A673 (cell line): ENCODE measurements at regions not wholly inside any gene's neighbourhood (a gene's known extent, or its start where the extent isn't known, plus 50 kb on each side); places are given as distances from the start of the nearest gene placed in this dataset.

Experiments
- BruUV-seq: library from RNA; stranded (reverse); fragments of 400-500 nt; replicated peaks from 2 replicates; lab custom pipeline; 2021; lab: Mats Ljungman, UMichigan
- CTCF ChIA-PET: fragments of 300-600 bp; sonication (Branson Sonifier 250); formaldehyde crosslinking; loops from one replicate; lab custom pipeline; 2022; ENCODE audit warnings: antibody characterized with exemption; lab: Charles Lee
- POLR2A ChIA-PET: fragments of 300-600 bp; sonication (Branson Sonifier 250); formaldehyde crosslinking; loops from one replicate; lab custom pipeline; 2022; ENCODE audit warnings: antibody characterized with exemption; ENCODE audit not compliant: low non-redundant PET; lab: Charles Lee
- DNase-seq: peaks from one replicate; pipeline ENCODE4 v3.0.0-alpha.2; 2015; ENCODE audit warnings: low spot score
- H3K27ac ChIP-seq: fragments of 200-600 bp; sonication (generic); 2 replicates; pipeline ENCODE4 v1.5.1; 2016; ENCODE audit warnings: mixed run types, low read depth, mild to moderate bottlenecking, mixed read lengths, antibody characterized with exemption, low read length; ENCODE audit not compliant: poor library complexity, severe bottlenecking
- H3K27me3 ChIP-seq: fragments of 200-600 bp; sonication (generic); replicated peaks from 2 replicates; pipeline ENCODE4 v1.6.1; 2017; ENCODE audit warnings: mixed run types, low read depth, mild to moderate bottlenecking, mixed read lengths, antibody characterized with exemption, low read length; ENCODE audit not compliant: insufficient read depth, poor library complexity
- H3K36me3 ChIP-seq: fragments of 200-600 bp; sonication (generic); 2 replicates; pipeline ENCODE4 v1.6.1; 2016; ENCODE audit warnings: mixed run types, mild to moderate bottlenecking, mixed read lengths, antibody characterized with exemption, low read length; ENCODE audit not compliant: insufficient read depth, poor library complexity, severe bottlenecking
- H3K4me1 ChIP-seq: fragments of 200-600 bp; sonication (generic); 2 replicates; pipeline ENCODE4 v1.6.1; 2017; ENCODE audit warnings: mixed run types, mild to moderate bottlenecking, mixed read lengths, antibody characterized with exemption, low read length; ENCODE audit not compliant: insufficient read depth, poor library complexity, severe bottlenecking
- H3K4me3 ChIP-seq: fragments of 200-600 bp; sonication (generic); 2 replicates; pipeline ENCODE4 v1.5.1; 2016; ENCODE audit warnings: low read depth, mixed run types, mild to moderate bottlenecking, mixed read lengths, low read length; ENCODE audit not compliant: poor library complexity, severe bottlenecking
- H3K9me3 ChIP-seq: fragments of 200-600 bp; sonication (generic); 2 replicates; pipeline ENCODE4 v1.6.1; 2016; ENCODE audit warnings: mixed run types, low read depth, mild to moderate bottlenecking, mixed read lengths, antibody characterized with exemption, low read length; ENCODE audit not compliant: poor library complexity, severe bottlenecking
- EZH2 ChIP-seq: fragments of 200-600 bp; sonication (generic); IDR thresholded peaks from 2 replicates; pipeline ENCODE4 v1.6.1; 2017; ENCODE audit warnings: borderline replicate concordance, low read depth, mild to moderate bottlenecking, mixed read lengths, antibody characterized with exemption, low read length; ENCODE audit not compliant: poor library complexity, severe bottlenecking
- intact Hi-C: fragments of 100-400 bp; cut with micrococcal nuclease; formaldehyde crosslinking; loops from one replicate; pipeline ENCODE4 v1.10.0; 2022; ENCODE audit not compliant: unreplicated experiment
- TF ChIP-seq, protein P1 (sequence below): fragments of 300-800, 200-600 bp; sonication (generic); conservative IDR thresholded peaks from 2 replicates; pipeline ENCODE4 v1.5.1; 2017; ENCODE audit warnings: low read depth, mild to moderate bottlenecking, antibody characterized with exemption, low read length, moderate library complexity, mixed read lengths

GRCh38 chr18:10229458-10229857 lies 225.0 kb upstream of the APCDD1 start:
- H3K27ac ChIP-seq: no peak overlapping the region
- H3K4me1 ChIP-seq: peaks cover 11% of the 10 kb centered on the region
- ChIA-PET POLR2A (no interaction called here), CTCF (no interaction called here)
- H3K27me3 ChIP-seq: no peaks in the 10 kb centered on the region
- no peak for DNase-seq
- no peak overlapping the region for H3K4me3 ChIP-seq
- BruUV-seq: no TSS peak
- H3K9me3 ChIP-seq: peaks cover 14% of the 10 kb centered on the region
- TF ChIP-seq, protein P1, sequence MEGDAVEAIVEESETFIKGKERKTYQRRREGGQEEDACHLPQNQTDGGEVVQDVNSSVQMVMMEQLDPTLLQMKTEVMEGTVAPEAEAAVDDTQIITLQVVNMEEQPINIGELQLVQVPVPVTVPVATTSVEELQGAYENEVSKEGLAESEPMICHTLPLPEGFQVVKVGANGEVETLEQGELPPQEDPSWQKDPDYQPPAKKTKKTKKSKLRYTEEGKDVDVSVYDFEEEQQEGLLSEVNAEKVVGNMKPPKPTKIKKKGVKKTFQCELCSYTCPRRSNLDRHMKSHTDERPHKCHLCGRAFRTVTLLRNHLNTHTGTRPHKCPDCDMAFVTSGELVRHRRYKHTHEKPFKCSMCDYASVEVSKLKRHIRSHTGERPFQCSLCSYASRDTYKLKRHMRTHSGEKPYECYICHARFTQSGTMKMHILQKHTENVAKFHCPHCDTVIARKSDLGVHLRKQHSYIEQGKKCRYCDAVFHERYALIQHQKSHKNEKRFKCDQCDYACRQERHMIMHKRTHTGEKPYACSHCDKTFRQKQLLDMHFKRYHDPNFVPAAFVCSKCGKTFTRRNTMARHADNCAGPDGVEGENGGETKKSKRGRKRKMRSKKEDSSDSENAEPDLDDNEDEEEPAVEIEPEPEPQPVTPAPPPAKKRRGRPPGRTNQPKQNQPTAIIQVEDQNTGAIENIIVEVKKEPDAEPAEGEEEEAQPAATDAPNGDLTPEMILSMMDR: no peak
- no peak for TF ChIP-seq EZH2
- intact Hi-C loops: no loop called here
- H3K36me3 ChIP-seq: no peaks in the 10 kb centered on the region

GRCh38 chr18:10230072-10230471 lies 224.4 kb upstream of the APCDD1 start:
- Histone ChIP-seq H3K4me1 (peaks cover 11% of the 10 kb centered on the region), H3K27me3 (no peaks in the 10 kb centered on the region), H3K9me3 (peaks cover 14% of the 10 kb centered on the region), H3K4me3 (no peak overlapping the region), H3K36me3 (no peaks in the 10 kb centered on the region), H3K27ac (no peak overlapping the region)
- CTCF ChIA-PET: no interaction called here
- intact Hi-C loops: no loop called here
- no peak for TF ChIP-seq EZH2
- TF ChIP-seq, protein P1: peak; percentile 27; the same call in 1 of the 2 replicates
- BruUV-seq: no TSS peak
- POLR2A ChIA-PET: no interaction called here
- DNase-seq: peak; percentile 83

DNA sequence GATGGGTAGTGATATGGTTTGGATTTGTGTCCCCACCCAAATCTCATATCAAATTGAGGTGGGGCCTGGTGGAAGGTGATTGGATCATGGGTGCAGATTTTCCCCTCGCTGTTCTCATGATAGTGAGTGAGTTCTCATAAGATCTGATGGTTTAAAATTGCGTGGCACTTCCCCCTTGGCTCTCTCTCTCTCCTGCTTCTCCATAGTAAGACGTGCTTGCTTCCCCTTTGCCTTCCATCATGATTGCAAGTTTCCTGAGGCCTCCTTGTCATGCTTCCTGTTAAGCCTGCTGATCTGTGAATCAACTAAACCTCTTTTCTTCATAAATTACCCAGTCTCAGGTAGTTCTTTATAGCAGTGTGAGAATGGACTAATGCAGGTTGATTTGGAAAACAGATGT lies 223.2 kb upstream of the APCDD1 start:
- Histone ChIP-seq H3K27ac (no peak overlapping the region), H3K27me3 (no peaks in the 10 kb centered on the region), H3K36me3 (no peaks in the 10 kb centered on the region), H3K9me3 (peaks cover 8% of the 10 kb centered on the region), H3K4me1 (peaks cover 11% of the 10 kb centered on the region), H3K4me3 (no peak overlapping the region)
- CTCF ChIA-PET: no interaction called here
- BruUV-seq: no TSS peak
- intact Hi-C loops: no loop called here
- DNase-seq: no peak
- TF ChIP-seq, protein P1: no peak
- TF ChIP-seq EZH2: no peak
- POLR2A ChIA-PET: no interaction called here
